Mucosa of descending colon (tissue), 3 donors: ENCODE measurements at regions not wholly inside any gene's neighbourhood (a gene's known extent, or its start where the extent isn't known, plus 50 kb on each side); places are given as distances from the start of the nearest gene placed in this dataset.

ENCODE experiments used
- ATAC-seq: fragments of 200-7000 bp; cut with Tn5 transposase; one replicate; pipeline ENCODE4 v1.9.1; 2020; ENCODE audit warnings: mild to moderate bottlenecking, moderate library complexity
- DNase-seq, 3 donors: peaks; one replicate each; pipeline ENCODE4 v3.0.0-alpha.2; 2020
- H3K36me3 ChIP-seq: fragments of 200-600 bp; one replicate; pipeline ENCODE4 v1.8.0; 2021; ENCODE audit warnings: low read depth, mild to moderate bottlenecking
- H3K4me1 ChIP-seq: fragments of 200-600 bp; one replicate; pipeline ENCODE4 v1.8.0; 2021; ENCODE audit warnings: low read depth, mild to moderate bottlenecking
- H3K4me3 ChIP-seq: fragments of 200-600 bp; one replicate; pipeline ENCODE4 v1.8.0; 2021; ENCODE audit warnings: mild to moderate bottlenecking
- H3K9me3 ChIP-seq: fragments of 200-600 bp; one replicate; pipeline ENCODE4 v1.8.0; 2021; ENCODE audit warnings: mild to moderate bottlenecking
- intact Hi-C, 2 donors: fragments of 100-400 bp; cut with DNase I in 1 of 2; cut with micrococcal nuclease in 1 of 2; formaldehyde crosslinking; loops; one replicate each; pipeline versions ENCODE4 v1.11.0 to v1.11.1; 2022; cut with DNase I, micrococcal nuclease
- TF ChIP-seq, protein P1 (sequence below): fragments of 200-600 bp; IDR thresholded peaks from one replicate; pipeline ENCODE4 v1.8.0; 2022; ENCODE audit warnings: antibody characterized with exemption, mild to moderate bottlenecking
- donor health status: DM: no; HTN: no; CAD: no; lungs with moderate emphysema.
- donor health status: DM: no; HTN: no; CAD: no.
- donor health status: DM: no; HTN: yes; CAD: no.

- ATAC-seq (no peak), DNase-seq (no peak)
- Histone ChIP-seq H3K4me1 (no peaks in the 10 kb centered on the region), H3K36me3 (no peaks in the 10 kb centered on the region), H3K9me3 (peaks cover 4% of the 10 kb centered on the region), H3K4me3 (no peak overlapping the region)
- TF ChIP-seq, protein P1, sequence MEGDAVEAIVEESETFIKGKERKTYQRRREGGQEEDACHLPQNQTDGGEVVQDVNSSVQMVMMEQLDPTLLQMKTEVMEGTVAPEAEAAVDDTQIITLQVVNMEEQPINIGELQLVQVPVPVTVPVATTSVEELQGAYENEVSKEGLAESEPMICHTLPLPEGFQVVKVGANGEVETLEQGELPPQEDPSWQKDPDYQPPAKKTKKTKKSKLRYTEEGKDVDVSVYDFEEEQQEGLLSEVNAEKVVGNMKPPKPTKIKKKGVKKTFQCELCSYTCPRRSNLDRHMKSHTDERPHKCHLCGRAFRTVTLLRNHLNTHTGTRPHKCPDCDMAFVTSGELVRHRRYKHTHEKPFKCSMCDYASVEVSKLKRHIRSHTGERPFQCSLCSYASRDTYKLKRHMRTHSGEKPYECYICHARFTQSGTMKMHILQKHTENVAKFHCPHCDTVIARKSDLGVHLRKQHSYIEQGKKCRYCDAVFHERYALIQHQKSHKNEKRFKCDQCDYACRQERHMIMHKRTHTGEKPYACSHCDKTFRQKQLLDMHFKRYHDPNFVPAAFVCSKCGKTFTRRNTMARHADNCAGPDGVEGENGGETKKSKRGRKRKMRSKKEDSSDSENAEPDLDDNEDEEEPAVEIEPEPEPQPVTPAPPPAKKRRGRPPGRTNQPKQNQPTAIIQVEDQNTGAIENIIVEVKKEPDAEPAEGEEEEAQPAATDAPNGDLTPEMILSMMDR: no peak
- intact Hi-C loops: no loop called here
Measured at GRCh38 chr10:121121462-121121861, 270.3 kb downstream of the WDR11 start.

GRCh38 chr10:121127151-121127906 is 276.2 kb downstream of the WDR11 start:
- intact Hi-C loops: no loop called here
- Histone ChIP-seq H3K4me1 (no peaks in the 10 kb centered on the region), H3K9me3 (no peaks in the 10 kb centered on the region), H3K4me3 (no peak overlapping the region), H3K36me3 (no peaks in the 10 kb centered on the region)
- no peak for ATAC-seq
- DNase-seq: no peak
- TF ChIP-seq, protein P1: no peak

DNA sequence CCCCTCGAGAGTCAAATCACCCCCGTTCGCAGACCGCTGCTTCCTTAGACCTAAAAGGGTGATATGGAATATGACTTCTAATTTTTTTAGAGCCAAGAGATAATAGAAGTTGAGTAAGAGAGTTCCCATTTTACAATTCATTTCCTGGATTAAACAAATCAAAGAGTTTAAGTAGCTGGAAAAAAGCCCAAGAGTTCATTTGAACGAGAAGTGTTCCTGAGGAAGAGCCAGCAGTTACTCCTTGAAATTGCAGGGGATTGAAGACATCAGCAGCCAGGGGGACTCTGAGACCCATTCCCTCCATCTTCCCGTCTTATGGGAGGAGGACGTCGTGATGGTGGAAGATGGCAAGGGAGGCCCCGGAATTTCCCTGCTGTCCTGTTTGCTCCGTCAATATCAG is 277.0 kb downstream of the WDR11 start:
- no peaks in the 10 kb centered on the region for H3K9me3 ChIP-seq
- intact Hi-C loops: no loop called here
- DNase-seq: no peak
- no peak for ATAC-seq
- H3K4me1 ChIP-seq: no peaks in the 10 kb centered on the region
- TF ChIP-seq, protein P1: no peak
- H3K4me3 ChIP-seq: no peak overlapping the region
- H3K36me3 ChIP-seq: no peaks in the 10 kb centered on the region

GRCh38 chr10:121129266-121129665 is 278.1 kb downstream of the WDR11 start:
- ATAC-seq (no peak), DNase-seq (no peak)
- intact Hi-C loops: no loop called here
- Histone ChIP-seq H3K36me3 (no peaks in the 10 kb centered on the region), H3K9me3 (no peaks in the 10 kb centered on the region), H3K4me1 (no peaks in the 10 kb centered on the region), H3K4me3 (no peak overlapping the region)
- TF ChIP-seq, protein P1: no peak

GRCh38 chr10:121130382-121130781 is 279.2 kb downstream of the WDR11 start:
- TF ChIP-seq, protein P1: no peak
- H3K4me3 ChIP-seq: no peak overlapping the region
- H3K4me1 ChIP-seq: no peaks in the 10 kb centered on the region
- no peaks in the 10 kb centered on the region for H3K9me3 ChIP-seq
- ATAC-seq (no peak), DNase-seq (no peak)
- H3K36me3 ChIP-seq: no peaks in the 10 kb centered on the region
- intact Hi-C loops: no loop called here

GRCh38 chr10:121131014-121131413 is 279.9 kb downstream of the WDR11 start:
- TF ChIP-seq, protein P1: no peak
- DNase-seq (no peak), ATAC-seq (no peak)
- Histone ChIP-seq H3K4me1 (no peaks in the 10 kb centered on the region), H3K9me3 (no peaks in the 10 kb centered on the region), H3K36me3 (no peaks in the 10 kb centered on the region), H3K4me3 (no peak overlapping the region)
- intact Hi-C loops: no loop called here
